MM.1S (cell line): ENCODE measurements at regions not wholly inside any gene's neighbourhood (a gene's known extent, or its start where the extent isn't known, plus 50 kb on each side); places are given as distances from the start of the nearest gene placed in this dataset.

ENCODE experiments used
- DNase-seq: peaks from one replicate; pipeline ENCODE4 v3.0.0-alpha.2; 2015
- H2AFZ ChIP-seq: fragments of 300-600 bp; sonication (generic); 2 replicates; pipeline ENCODE4 v1.6.0; 2016; ENCODE audit warnings: antibody characterized with exemption, low read length
- H3F3A ChIP-seq: fragments of 300-600 bp; sonication (generic); 2 replicates; pipeline ENCODE4 v1.6.1; 2016; ENCODE audit warnings: mild to moderate bottlenecking, antibody characterized with exemption, low read length, moderate library complexity, mixed read lengths; ENCODE audit not compliant: insufficient read depth
- H3K27ac ChIP-seq: fragments of 300-600 bp; sonication (generic); 2 replicates; pipeline ENCODE4 v1.5.1; 2016; ENCODE audit warnings: mild to moderate bottlenecking, low read length
- H3K27me3 ChIP-seq: fragments of 300-600 bp; sonication (generic); replicated peaks from 2 replicates; pipeline ENCODE4 v1.6.0; 2016; ENCODE audit warnings: low read length; ENCODE audit not compliant: insufficient read depth
- H3K36me3 ChIP-seq: fragments of 300-600 bp; sonication (generic); replicated peaks from 2 replicates; pipeline ENCODE4 v1.6.1; 2016; ENCODE audit warnings: mild to moderate bottlenecking, low read length, mixed read lengths; ENCODE audit not compliant: insufficient read depth
- H3K4me1 ChIP-seq: fragments of 300-600 bp; sonication (generic); 2 replicates; pipeline ENCODE4 v1.6.1; 2016; ENCODE audit warnings: low read length, mixed read lengths
- H3K4me2 ChIP-seq: fragments of 300-600 bp; sonication (generic); 2 replicates; pipeline ENCODE4 v1.6.0; 2016; ENCODE audit warnings: low read depth, low read length
- H3K4me3 ChIP-seq: fragments of 300-600 bp; sonication (generic); 2 replicates; pipeline ENCODE4 v1.5.1; 2016; ENCODE audit warnings: low read length, mixed read lengths
- H3K79me2 ChIP-seq: fragments of 300-600 bp; sonication (generic); 2 replicates; pipeline ENCODE4 v1.6.1; 2016; ENCODE audit warnings: mixed run types, low read length, mixed read lengths
- H3K9ac ChIP-seq: fragments of 300-600 bp; sonication (generic); 2 replicates; pipeline ENCODE4 v1.6.1; 2016; ENCODE audit warnings: low read length, mixed read lengths
- H3K9me2 ChIP-seq: fragments of 300-600 bp; sonication (generic); replicated peaks from 2 replicates; pipeline ENCODE4 v1.6.1; 2016; ENCODE audit warnings: mild to moderate bottlenecking, low read length, mixed read lengths; ENCODE audit not compliant: insufficient read depth
- H3K9me3 ChIP-seq: fragments of 300-600 bp; sonication (generic); replicated peaks from 2 replicates; pipeline ENCODE4 v1.6.1; 2016; ENCODE audit warnings: mild to moderate bottlenecking, low read length, mixed read lengths; ENCODE audit not compliant: insufficient read depth
- H4K20me1 ChIP-seq: fragments of 300-600 bp; sonication (generic); 2 replicates; pipeline ENCODE4 v1.6.1; 2016; ENCODE audit warnings: mild to moderate bottlenecking, low read length, moderate library complexity, mixed read lengths; ENCODE audit not compliant: insufficient read depth
- EZH2 ChIP-seq: fragments of 300-600 bp; sonication (generic); optimal IDR thresholded peaks from 2 replicates; pipeline ENCODE3; 2017; ENCODE audit warnings: low read depth, mild to moderate bottlenecking, antibody characterized with exemption, low read length, mixed read lengths
- EZH2phosphoT487 ChIP-seq: fragments of 300-600 bp; sonication (generic); IDR thresholded peaks from 2 replicates; pipeline ENCODE4 v1.6.1; 2018; ENCODE audit warnings: antibody characterized with exemption, low read length
- TF ChIP-seq, protein P1 (sequence below): fragments of 300-600 bp; sonication (generic); IDR thresholded peaks from 2 replicates; pipeline ENCODE4 v1.5.1; 2016; ENCODE audit warnings: antibody characterized with exemption, low read length, mixed read lengths

DNA sequence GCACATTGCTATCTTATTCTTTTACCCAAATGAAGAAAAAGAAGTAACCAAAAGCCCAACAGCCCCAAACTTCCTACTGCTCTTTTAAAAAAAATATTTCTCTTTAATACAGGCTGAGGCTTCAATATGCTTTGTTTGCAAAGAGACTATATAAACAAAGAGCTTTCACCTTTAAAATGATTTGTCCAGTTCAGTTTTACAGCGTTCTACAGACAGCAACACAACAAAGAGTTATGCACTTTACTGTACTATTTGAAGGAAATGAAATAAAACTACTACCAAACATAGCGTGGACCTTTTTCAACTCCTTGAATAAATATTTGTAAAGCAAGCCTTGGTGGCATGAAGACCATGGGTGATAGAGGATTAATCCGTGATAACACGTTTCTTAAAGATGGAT is 151.2 kb downstream of the FGF9 start:
- H3K9ac ChIP-seq: no peak overlapping the region
- H3K79me2 ChIP-seq: no peaks in the 10 kb centered on the region
- H2AFZ ChIP-seq: no peak overlapping the region
- H3K9me2 ChIP-seq: no peaks in the 10 kb centered on the region
- H3K27me3 ChIP-seq: no peaks in the 10 kb centered on the region
- no peaks in the 10 kb centered on the region for H3K9me3 ChIP-seq
- H3K4me2 ChIP-seq: no peak overlapping the region
- H3K4me1 ChIP-seq: no peaks in the 10 kb centered on the region
- no peaks in the 10 kb centered on the region for H3K36me3 ChIP-seq
- no peaks in the 10 kb centered on the region for H3F3A ChIP-seq
- TF ChIP-seq EZH2phosphoT487: no peak
- TF ChIP-seq, protein P1, sequence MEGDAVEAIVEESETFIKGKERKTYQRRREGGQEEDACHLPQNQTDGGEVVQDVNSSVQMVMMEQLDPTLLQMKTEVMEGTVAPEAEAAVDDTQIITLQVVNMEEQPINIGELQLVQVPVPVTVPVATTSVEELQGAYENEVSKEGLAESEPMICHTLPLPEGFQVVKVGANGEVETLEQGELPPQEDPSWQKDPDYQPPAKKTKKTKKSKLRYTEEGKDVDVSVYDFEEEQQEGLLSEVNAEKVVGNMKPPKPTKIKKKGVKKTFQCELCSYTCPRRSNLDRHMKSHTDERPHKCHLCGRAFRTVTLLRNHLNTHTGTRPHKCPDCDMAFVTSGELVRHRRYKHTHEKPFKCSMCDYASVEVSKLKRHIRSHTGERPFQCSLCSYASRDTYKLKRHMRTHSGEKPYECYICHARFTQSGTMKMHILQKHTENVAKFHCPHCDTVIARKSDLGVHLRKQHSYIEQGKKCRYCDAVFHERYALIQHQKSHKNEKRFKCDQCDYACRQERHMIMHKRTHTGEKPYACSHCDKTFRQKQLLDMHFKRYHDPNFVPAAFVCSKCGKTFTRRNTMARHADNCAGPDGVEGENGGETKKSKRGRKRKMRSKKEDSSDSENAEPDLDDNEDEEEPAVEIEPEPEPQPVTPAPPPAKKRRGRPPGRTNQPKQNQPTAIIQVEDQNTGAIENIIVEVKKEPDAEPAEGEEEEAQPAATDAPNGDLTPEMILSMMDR: no peak
- no peak for TF ChIP-seq EZH2
- H3K27ac ChIP-seq: no peak overlapping the region
- H4K20me1 ChIP-seq: no peaks in the 10 kb centered on the region
- no peak for DNase-seq
- H3K4me3 ChIP-seq: no peak overlapping the region

DNA sequence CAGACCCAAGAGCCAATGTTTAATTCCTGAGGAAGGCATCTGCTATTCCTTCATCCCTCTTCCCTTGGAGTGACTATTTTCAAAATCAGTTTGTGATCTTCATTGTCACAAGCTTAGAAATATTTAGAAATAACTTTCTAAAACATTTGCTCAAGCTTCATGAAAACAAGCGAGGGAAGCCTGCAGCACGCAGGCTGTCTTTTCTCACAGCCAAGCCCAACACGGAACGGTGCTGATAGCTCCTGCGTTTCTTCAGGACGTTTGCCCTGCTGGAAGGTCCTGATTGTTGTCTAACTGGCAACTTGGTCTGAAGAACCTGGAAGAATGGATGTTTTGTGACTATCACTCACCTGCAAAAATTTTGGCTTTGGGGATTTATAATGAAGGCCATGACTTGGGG is 152.5 kb downstream of the FGF9 start:
- H3K9me3 ChIP-seq: no peaks in the 10 kb centered on the region
- no peak overlapping the region for H3K4me2 ChIP-seq
- no peaks in the 10 kb centered on the region for H3K36me3 ChIP-seq
- no peaks in the 10 kb centered on the region for H3K9me2 ChIP-seq
- H3K4me1 ChIP-seq: no peaks in the 10 kb centered on the region
- no peaks in the 10 kb centered on the region for H3F3A ChIP-seq
- H3K79me2 ChIP-seq: no peaks in the 10 kb centered on the region
- DNase-seq: no peak
- TF ChIP-seq, protein P1: no peak
- TF ChIP-seq EZH2 (no peak), EZH2phosphoT487 (no peak)
- no peak overlapping the region for H3K4me3 ChIP-seq
- no peaks in the 10 kb centered on the region for H4K20me1 ChIP-seq
- no peak overlapping the region for H3K27ac ChIP-seq
- H2AFZ ChIP-seq: no peak overlapping the region
- H3K9ac ChIP-seq: no peak overlapping the region
- no peaks in the 10 kb centered on the region for H3K27me3 ChIP-seq

- peak; percentile 63 for DNase-seq
Measured at GRCh38 chr13:21823949-21824348, 153.1 kb downstream of the FGF9 start.

More at GRCh38 chr13:21823949-21824348, 153.1 kb downstream of the FGF9 start:
- Histone ChIP-seq H3K79me2 (no peaks in the 10 kb centered on the region), H3F3A (no peaks in the 10 kb centered on the region), H3K9me3 (no peaks in the 10 kb centered on the region), H3K27ac (no peak overlapping the region), H2AFZ (no peak overlapping the region), H3K9ac (no peak overlapping the region), H4K20me1 (no peaks in the 10 kb centered on the region), H3K4me3 (no peak overlapping the region), H3K4me2 (no peak overlapping the region), H3K36me3 (no peaks in the 10 kb centered on the region), H3K4me1 (no peaks in the 10 kb centered on the region), H3K9me2 (no peaks in the 10 kb centered on the region), H3K27me3 (no peaks in the 10 kb centered on the region)
- no peak for TF ChIP-seq EZH2phosphoT487
- TF ChIP-seq EZH2: no peak
- TF ChIP-seq, protein P1: no peak
